ENCODE measurements at regions not wholly inside any gene's neighbourhood (a gene's known extent, or its start where the extent isn't known, plus 50 kb on each side); places are given as distances from the start of the nearest gene placed in this dataset.

DNA sequence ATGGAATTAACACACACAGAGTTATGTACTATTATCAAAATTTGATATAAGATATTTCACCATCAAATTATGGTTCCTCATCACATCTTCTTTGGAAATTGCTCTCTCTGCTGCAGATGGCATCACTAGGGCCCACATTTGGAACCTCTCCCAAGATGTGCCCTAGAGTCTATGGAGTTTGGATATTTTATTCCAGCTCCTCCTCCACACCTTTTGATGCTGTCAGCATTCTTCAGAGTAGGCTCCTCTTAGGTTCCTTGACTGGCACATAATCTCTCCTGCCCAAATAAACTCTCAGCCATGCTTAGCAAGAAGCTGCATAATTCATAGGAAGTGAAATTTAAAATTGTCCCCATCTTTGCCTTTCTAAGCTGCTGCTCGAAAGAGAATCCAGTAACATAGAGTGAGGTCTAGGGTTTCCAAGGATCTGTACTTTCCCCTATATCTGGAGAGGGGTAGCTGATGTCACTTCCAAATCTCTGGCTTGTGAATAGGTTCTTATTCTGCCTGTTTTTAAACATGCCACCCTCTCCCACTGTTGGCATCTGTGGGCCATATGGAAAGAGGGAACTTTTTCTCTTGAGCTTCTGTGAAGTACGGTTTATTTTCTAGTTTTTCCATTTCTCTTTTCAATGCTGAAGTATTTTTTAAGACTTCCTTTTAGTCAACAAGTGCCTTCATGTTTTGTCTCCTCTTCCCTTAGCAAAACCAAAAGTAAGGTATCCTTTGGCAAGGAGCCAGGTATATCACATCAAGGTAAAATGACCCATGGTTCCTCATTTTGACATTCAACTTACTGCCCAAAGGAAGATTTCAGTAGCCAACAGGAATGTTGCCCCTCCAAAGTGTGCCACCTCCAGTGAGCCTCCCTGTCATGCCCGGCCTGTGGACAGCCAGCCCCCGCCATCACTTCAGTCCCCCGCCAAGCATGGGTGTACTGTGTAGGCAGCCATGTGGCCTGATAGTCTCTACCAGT, 75.3 kb upstream of the C2CD4B start:
- Histone ChIP-seq H3K27me3 (ENCODE audit: insufficient read depth, low read depth, low read length) (no peaks in the 10 kb centered on the region), H3K36me3 (ENCODE audit: insufficient read depth, low read length) (no peaks in the 10 kb centered on the region), H4K20me1 (ENCODE audit: insufficient read depth) (no peaks in the 10 kb centered on the region), H3K9me3 (ENCODE audit: low read length) (no peaks in the 10 kb centered on the region), H3K79me2 (replicated peaks; ENCODE audit: insufficient read depth, low read length) (no peaks in the 10 kb centered on the region), H3K27ac (ENCODE audit: low read length) (no peak overlapping the region), H3K9me2 (ENCODE audit: insufficient read depth, low read length) (no peaks in the 10 kb centered on the region), H3K9ac (ENCODE audit: low read length) (no peak overlapping the region), H3K4me2 (ENCODE audit: low read length) (no peak overlapping the region), H2AFZ (ENCODE audit: low read depth, low read length) (no peak overlapping the region), H3F3A (ENCODE audit: insufficient read depth, low read length, poor library complexity, severe bottlenecking) (no peaks in the 10 kb centered on the region), H3K4me3 (ENCODE audit: low read length) (no peak overlapping the region)
- TF ChIP-seq, protein P1, sequence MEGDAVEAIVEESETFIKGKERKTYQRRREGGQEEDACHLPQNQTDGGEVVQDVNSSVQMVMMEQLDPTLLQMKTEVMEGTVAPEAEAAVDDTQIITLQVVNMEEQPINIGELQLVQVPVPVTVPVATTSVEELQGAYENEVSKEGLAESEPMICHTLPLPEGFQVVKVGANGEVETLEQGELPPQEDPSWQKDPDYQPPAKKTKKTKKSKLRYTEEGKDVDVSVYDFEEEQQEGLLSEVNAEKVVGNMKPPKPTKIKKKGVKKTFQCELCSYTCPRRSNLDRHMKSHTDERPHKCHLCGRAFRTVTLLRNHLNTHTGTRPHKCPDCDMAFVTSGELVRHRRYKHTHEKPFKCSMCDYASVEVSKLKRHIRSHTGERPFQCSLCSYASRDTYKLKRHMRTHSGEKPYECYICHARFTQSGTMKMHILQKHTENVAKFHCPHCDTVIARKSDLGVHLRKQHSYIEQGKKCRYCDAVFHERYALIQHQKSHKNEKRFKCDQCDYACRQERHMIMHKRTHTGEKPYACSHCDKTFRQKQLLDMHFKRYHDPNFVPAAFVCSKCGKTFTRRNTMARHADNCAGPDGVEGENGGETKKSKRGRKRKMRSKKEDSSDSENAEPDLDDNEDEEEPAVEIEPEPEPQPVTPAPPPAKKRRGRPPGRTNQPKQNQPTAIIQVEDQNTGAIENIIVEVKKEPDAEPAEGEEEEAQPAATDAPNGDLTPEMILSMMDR (IDR thresholded peaks at IDR 0.05; ENCODE audit: poor library complexity, severe bottlenecking), result no peak
- TF ChIP-seq RAD21 (conservative IDR thresholded peaks at IDR 0.05), result no peak
- no peak for TF ChIP-seq SMC3 (conservative IDR thresholded peaks at IDR 0.05; ENCODE audit: poor library complexity)
- TF ChIP-seq POLR2AphosphoS5 (IDR thresholded peaks at IDR 0.05), result no peak
- TF ChIP-seq, protein P2, sequence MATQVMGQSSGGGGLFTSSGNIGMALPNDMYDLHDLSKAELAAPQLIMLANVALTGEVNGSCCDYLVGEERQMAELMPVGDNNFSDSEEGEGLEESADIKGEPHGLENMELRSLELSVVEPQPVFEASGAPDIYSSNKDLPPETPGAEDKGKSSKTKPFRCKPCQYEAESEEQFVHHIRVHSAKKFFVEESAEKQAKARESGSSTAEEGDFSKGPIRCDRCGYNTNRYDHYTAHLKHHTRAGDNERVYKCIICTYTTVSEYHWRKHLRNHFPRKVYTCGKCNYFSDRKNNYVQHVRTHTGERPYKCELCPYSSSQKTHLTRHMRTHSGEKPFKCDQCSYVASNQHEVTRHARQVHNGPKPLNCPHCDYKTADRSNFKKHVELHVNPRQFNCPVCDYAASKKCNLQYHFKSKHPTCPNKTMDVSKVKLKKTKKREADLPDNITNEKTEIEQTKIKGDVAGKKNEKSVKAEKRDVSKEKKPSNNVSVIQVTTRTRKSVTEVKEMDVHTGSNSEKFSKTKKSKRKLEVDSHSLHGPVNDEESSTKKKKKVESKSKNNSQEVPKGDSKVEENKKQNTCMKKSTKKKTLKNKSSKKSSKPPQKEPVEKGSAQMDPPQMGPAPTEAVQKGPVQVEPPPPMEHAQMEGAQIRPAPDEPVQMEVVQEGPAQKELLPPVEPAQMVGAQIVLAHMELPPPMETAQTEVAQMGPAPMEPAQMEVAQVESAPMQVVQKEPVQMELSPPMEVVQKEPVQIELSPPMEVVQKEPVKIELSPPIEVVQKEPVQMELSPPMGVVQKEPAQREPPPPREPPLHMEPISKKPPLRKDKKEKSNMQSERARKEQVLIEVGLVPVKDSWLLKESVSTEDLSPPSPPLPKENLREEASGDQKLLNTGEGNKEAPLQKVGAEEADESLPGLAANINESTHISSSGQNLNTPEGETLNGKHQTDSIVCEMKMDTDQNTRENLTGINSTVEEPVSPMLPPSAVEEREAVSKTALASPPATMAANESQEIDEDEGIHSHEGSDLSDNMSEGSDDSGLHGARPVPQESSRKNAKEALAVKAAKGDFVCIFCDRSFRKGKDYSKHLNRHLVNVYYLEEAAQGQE (IDR thresholded peaks at IDR 0.05; ENCODE audit: borderline replicate concordance), result no peak
- no peak for TF ChIP-seq MXI1 (conservative IDR thresholded peaks at IDR 0.05; ENCODE audit: poor library complexity, severe bottlenecking)

DNA sequence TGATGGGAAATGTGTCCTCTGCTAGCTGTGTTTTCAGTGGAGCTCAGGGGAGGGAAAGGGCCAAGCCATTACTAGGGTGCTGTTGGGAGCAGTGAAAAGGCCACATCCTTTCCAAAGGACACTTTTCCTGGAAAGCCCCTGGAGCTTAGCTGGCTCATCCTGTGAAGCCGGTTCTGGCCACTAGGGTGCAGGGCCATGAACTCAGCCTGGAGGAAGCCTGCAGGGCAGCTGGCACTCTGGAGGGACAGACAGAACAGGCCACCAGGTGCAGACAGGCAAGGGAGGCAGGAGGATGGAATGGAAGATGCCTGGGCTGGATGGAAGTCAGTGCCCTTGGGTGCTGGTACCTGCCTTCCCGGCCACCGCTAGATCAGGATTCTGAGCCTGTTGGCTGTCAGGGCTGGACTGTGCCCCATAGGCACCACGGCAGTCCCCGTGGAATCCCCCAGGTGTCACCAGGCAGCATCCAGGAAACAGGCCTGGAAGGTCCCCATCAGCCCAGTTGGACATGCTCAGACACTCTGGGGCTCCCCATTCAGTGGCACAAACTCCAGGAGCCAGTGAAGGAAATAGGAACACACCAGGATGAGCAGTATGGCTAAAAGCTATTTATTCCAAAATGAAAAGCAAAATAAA, 76.2 kb upstream of the C2CD4B start:
- no peak overlapping the region for H3K27ac ChIP-seq (ENCODE audit: low read length)
- H2AFZ ChIP-seq (ENCODE audit: low read depth, low read length), result no peak overlapping the region
- H3K36me3 ChIP-seq (ENCODE audit: insufficient read depth, low read length), result no peaks in the 10 kb centered on the region
- no peaks in the 10 kb centered on the region for H3F3A ChIP-seq (ENCODE audit: insufficient read depth, low read length, poor library complexity, severe bottlenecking)
- H3K9me2 ChIP-seq (ENCODE audit: insufficient read depth, low read length), result no peaks in the 10 kb centered on the region
- H3K4me3 ChIP-seq (ENCODE audit: low read length), result no peak overlapping the region
- no peaks in the 10 kb centered on the region for H3K79me2 ChIP-seq (replicated peaks; ENCODE audit: insufficient read depth, low read length)
- TF ChIP-seq, protein P1 (IDR thresholded peaks at IDR 0.05; ENCODE audit: poor library complexity, severe bottlenecking), result no peak
- no peak for TF ChIP-seq RAD21 (conservative IDR thresholded peaks at IDR 0.05)
- TF ChIP-seq MXI1 (conservative IDR thresholded peaks at IDR 0.05; ENCODE audit: poor library complexity, severe bottlenecking), result no peak
- TF ChIP-seq, protein P2 (IDR thresholded peaks at IDR 0.05; ENCODE audit: borderline replicate concordance), result no peak
- TF ChIP-seq EP300 (conservative IDR thresholded peaks at IDR 0.05; ENCODE audit: poor library complexity, severe bottlenecking), result no peak
- no peak for TF ChIP-seq POLR2AphosphoS5 (IDR thresholded peaks at IDR 0.05)
- no peak for TF ChIP-seq SMC3 (conservative IDR thresholded peaks at IDR 0.05; ENCODE audit: poor library complexity)
- TF ChIP-seq TAF1 (IDR thresholded peaks at IDR 0.05; ENCODE audit: low read depth), result no peak
- TF ChIP-seq EZH2 (IDR thresholded peaks at IDR 0.05; ENCODE audit: borderline replicate concordance, insufficient read depth, low read length, poor library complexity, severe bottlenecking), result no peak
- no peak overlapping the region for H3K4me2 ChIP-seq (ENCODE audit: low read length)
- H3K9me3 ChIP-seq (ENCODE audit: low read length), result no peaks in the 10 kb centered on the region
- no peak overlapping the region for H3K9ac ChIP-seq (ENCODE audit: low read length)
- H4K20me1 ChIP-seq (ENCODE audit: insufficient read depth), result no peaks in the 10 kb centered on the region
- H3K27me3 ChIP-seq (ENCODE audit: insufficient read depth, low read depth, low read length), result no peaks in the 10 kb centered on the region
